ENCODE measurements at regions not wholly inside any gene's neighbourhood (a gene's known extent, or its start where the extent isn't known, plus 50 kb on each side); places are given as distances from the start of the nearest gene placed in this dataset.
"Not testable (repeated sequence)": the region's sequence is repeated elsewhere in the genome, so short reads cannot be mapped to it uniquely, and the experiment has no call there.

DNA sequence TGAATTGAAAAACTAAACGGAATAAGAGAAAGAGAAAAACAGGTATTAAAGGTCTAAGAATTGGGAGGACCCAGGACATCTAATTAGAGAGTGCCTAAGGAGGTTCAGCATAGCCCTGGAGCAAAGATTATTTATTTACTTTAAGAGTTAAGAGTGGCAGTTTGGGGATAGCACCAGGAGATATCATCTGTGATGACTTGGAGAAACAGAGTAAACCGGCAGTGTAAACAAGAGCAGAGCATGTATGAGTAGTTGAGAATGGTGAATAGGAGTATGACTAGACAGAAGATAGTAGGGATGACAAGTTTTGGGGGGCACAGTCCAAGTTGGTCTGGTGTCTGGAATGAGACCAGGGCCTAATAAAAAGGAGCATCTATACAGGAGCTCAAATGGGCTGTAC lies 167.9 kb upstream of the JADE1 start:
- intact Hi-C loops (cut with micrococcal nuclease); POLR2A ChIA-PET (ENCODE audit: unreplicated experiment); H2BK20ac ChIP-seq (ENCODE audit: low read depth, low read length); CTCF ChIA-PET; H3K23ac ChIP-seq (ENCODE audit: low read depth, low read length); BruUV-seq (replicated peaks); H3K4ac ChIP-seq (ENCODE audit: low read depth, low read length); H2BK15ac ChIP-seq (ENCODE audit: low read depth, low read length); H4K91ac ChIP-seq (ENCODE audit: insufficient read depth, low read depth, low read length); H3K79me1 ChIP-seq (ENCODE audit: low read depth in 1 of 2, low read length in 2 of 2); H4K20me1 ChIP-seq (ENCODE audit: insufficient read depth, low read length); H3K4me2 ChIP-seq (ENCODE audit: low read depth, low read length); in situ Hi-C loops (cut with MboI; ENCODE audit: low sequenced_read_pairs); H2AK9ac ChIP-seq (replicated peaks; ENCODE audit: low read depth, low read length, poor library complexity); H3K9ac ChIP-seq (ENCODE audit: low read depth, low read length); H4K8ac ChIP-seq (ENCODE audit: low read depth in 2 of 2, low read length in 2 of 2); H4K5ac ChIP-seq (ENCODE audit: low read depth, low read length); H3K27me3 ChIP-seq (ENCODE audit: control insufficient read depth, insufficient read depth, low read length); H3K4me3 ChIP-seq (ENCODE audit: insufficient read depth, low read depth, low read length); H3K9me3 ChIP-seq (ENCODE audit: control insufficient read depth, insufficient read depth, low read length); H2BK5ac ChIP-seq (ENCODE audit: low read depth, low read length, poor library complexity, severe bottlenecking); H3K18ac ChIP-seq (ENCODE audit: low read depth, low read length); H2BK120ac ChIP-seq (ENCODE audit: low read depth, low read length); H2AFZ ChIP-seq (replicated peaks; ENCODE audit: low read length, poor library complexity); dilution Hi-C loops (cut with HindIII; ENCODE audit: low sequenced_read_pairs, unreplicated experiment); H3K36me3 ChIP-seq (ENCODE audit: control insufficient read depth, insufficient read depth, low read length); DNase-seq; H3K27ac ChIP-seq (ENCODE audit: insufficient read depth, low read length); H3K14ac ChIP-seq (replicated peaks; ENCODE audit: low read depth, low read length); H3K4me1 ChIP-seq (ENCODE audit: control insufficient read depth, insufficient read depth, low read length); ATAC-seq (ENCODE audit: low read depth); H3K56ac ChIP-seq (ENCODE audit: extremely low read depth, insufficient read depth, low read length); H2AK5ac ChIP-seq (ENCODE audit: low read depth, low read length); H3K9me1 ChIP-seq (ENCODE audit: insufficient read depth, low read length): not testable (repeated sequence)
- 60% methylated on average over 1 of the region's 2 CpGs; no CpG with 5 or more reads in 1 of the 2 experiments for WGBS, 2 experiments (ENCODE audit: extremely low coverage in 2 of 2, insufficient read length in 1 of 2)

All from IMR-90 (cell line).